ENCODE measurements at regions not wholly inside any gene's neighbourhood (a gene's known extent, or its start where the extent isn't known, plus 50 kb on each side); places are given as distances from the start of the nearest gene placed in this dataset.

GRCh38 chr22:47587861-47588577 lies 825.6 kb downstream of the TBC1D22A start:
- DNase-seq (ENCODE audit: low read depth in 3 of 3), result no peak

- DNase-seq (ENCODE audit: low read depth in 3 of 3), result no peak
Observed at GRCh38 chr22:47587361-47587760, 824.9 kb downstream of the TBC1D22A start.

- no peak for DNase-seq (ENCODE audit: low read depth in 3 of 3)
Observed at GRCh38 chr22:47586946-47587345, 824.5 kb downstream of the TBC1D22A start.

- no peak for DNase-seq (ENCODE audit: low read depth in 3 of 3)
Observed at GRCh38 chr22:47586038-47586437, 823.6 kb downstream of the TBC1D22A start.

GRCh38 chr22:47583959-47584562 lies 821.6 kb downstream of the TBC1D22A start:
- no peak for DNase-seq (ENCODE audit: low read depth in 3 of 3)

GRCh38 chr22:47582067-47582466 lies 819.6 kb downstream of the TBC1D22A start:
- DNase-seq (ENCODE audit: low read depth in 3 of 3), result no peak

GRCh38 chr22:47580121-47580520 lies 817.7 kb downstream of the TBC1D22A start:
- no peak for DNase-seq (ENCODE audit: low read depth in 3 of 3)

- DNase-seq (ENCODE audit: low read depth in 3 of 3), result no peak
Observed at GRCh38 chr22:47576908-47577307, 814.5 kb downstream of the TBC1D22A start.

- DNase-seq (ENCODE audit: low read depth in 3 of 3), result no peak
Observed at GRCh38 chr22:47575291-47575690, 812.8 kb downstream of the TBC1D22A start.

GRCh38 chr22:47574556-47574955 lies 812.1 kb downstream of the TBC1D22A start:
- DNase-seq (ENCODE audit: low read depth in 3 of 3), result no peak

GRCh38 chr22:47573141-47573540 lies 810.7 kb downstream of the TBC1D22A start:
- DNase-seq (ENCODE audit: low read depth in 3 of 3), result no peak

GRCh38 chr22:47572443-47572842 lies 810.0 kb downstream of the TBC1D22A start:
- DNase-seq (ENCODE audit: low read depth in 3 of 3), result no peak

- no peak for DNase-seq (ENCODE audit: low read depth in 3 of 3)
Observed at GRCh38 chr22:47571616-47572015, 809.2 kb downstream of the TBC1D22A start.

- no peak for DNase-seq (ENCODE audit: low read depth in 3 of 3)
Observed at GRCh38 chr22:47570851-47571250, 808.4 kb downstream of the TBC1D22A start.

GRCh38 chr22:47570300-47570685 lies 807.8 kb downstream of the TBC1D22A start:
- DNase-seq (ENCODE audit: low read depth in 3 of 3), result no peak

- no peak for DNase-seq (ENCODE audit: low read depth in 3 of 3)
Observed at GRCh38 chr22:47569389-47570299, 807.2 kb downstream of the TBC1D22A start.

GRCh38 chr22:47568700-47569099 lies 806.2 kb downstream of the TBC1D22A start:
- DNase-seq (ENCODE audit: low read depth in 3 of 3), result no peak

GRCh38 chr22:47567126-47568090 lies 805.0 kb downstream of the TBC1D22A start:
- no peak for DNase-seq (ENCODE audit: low read depth in 3 of 3)

GRCh38 chr22:47566491-47566890 lies 804.0 kb downstream of the TBC1D22A start:
- DNase-seq (ENCODE audit: low read depth in 3 of 3), result no peak

GRCh38 chr22:47565607-47566006 lies 803.2 kb downstream of the TBC1D22A start:
- no peak for DNase-seq (ENCODE audit: low read depth in 3 of 3)

GRCh38 chr22:47564651-47565434 lies 802.4 kb downstream of the TBC1D22A start:
- no peak for DNase-seq (ENCODE audit: low read depth in 3 of 3)

Measured in stimulated activated CD4-positive, alpha-beta T cell treated with anti-CD3 and anti-CD28 coated beads, TNF-alpha, amount 100 ng/mL, for 48 hours (primary cell).